ENCODE measurements at regions not wholly inside any gene's neighbourhood (a gene's known extent, or its start where the extent isn't known, plus 50 kb on each side); places are given as distances from the start of the nearest gene placed in this dataset.

GRCh38 chr3:193784822-193785221 lies 191.8 kb downstream of the OPA1 start:
- intact Hi-C loops (cut with micrococcal nuclease), result no loop called here
- DNase-seq (ENCODE audit: low read depth, low spot score) (no peak), ATAC-seq (no peak)
- H3K27ac ChIP-seq (ENCODE audit: low read depth, low read length), result no peak overlapping the region
- no peak overlapping the region for H3K9ac ChIP-seq (ENCODE audit: low read length)
- H3K9me2 ChIP-seq (ENCODE audit: insufficient read depth), result no peaks in the 10 kb centered on the region
- peaks cover 28 to 58% of the 10 kb centered on the region in 2 experiments for H3K4me1 ChIP-seq (ENCODE audit: control insufficient read depth in 1 of 2, insufficient read depth in 2 of 2, low read length in 2 of 2)
- RAD21 ChIA-PET (ENCODE audit: low non-redundant PET in 1 of 2, low total read pairs in 2 of 2, uncharacterized antibody in 2 of 2, unreplicated experiment in 2 of 2), result interaction anchor here in 1 of 2 experiments (0.6 kb wide), 1 partner anchor 44 kb away, joined by 3 read pairs; no protein-coding TSS in a partner anchor
- BruUV-seq (replicated peaks), result no TSS peak
- no peak overlapping the region for H3K4me3 ChIP-seq (replicated peaks in 1 of 2; ENCODE audit: low read depth in 1 of 2, low read length in 2 of 2)
- no peaks in the 10 kb centered on the region for H3K79me2 ChIP-seq (ENCODE audit: insufficient read depth, low read length)
- TF ChIP-seq CTCF (IDR thresholded peaks at IDR 0.05 in 2 of 3, conservative IDR thresholded peaks at IDR 0.05 in 1 of 3; ENCODE audit: borderline replicate concordance in 1 of 3, insufficient read depth in 1 of 3, low read depth in 2 of 3, low read length in 2 of 3), result 0 out of 6 replicates have a peak, but pooled peaks of 1 of the 3 experiments have one; percentile 5
- no peak for TF ChIP-seq POLR2A (IDR thresholded peaks at IDR 0.05; ENCODE audit: borderline replicate concordance, extremely low read depth, insufficient read depth, insufficient read length)
- TF ChIP-seq ZBTB33 (IDR thresholded peaks at IDR 0.05; ENCODE audit: extremely low read depth, insufficient replicate concordance, low read length), result no peak
- TF ChIP-seq SP1 (IDR thresholded peaks at IDR 0.05; ENCODE audit: low read depth), result no peak
- no peak for TF ChIP-seq ELF1 (IDR thresholded peaks at IDR 0.05; ENCODE audit: borderline replicate concordance, low read depth)
- TF ChIP-seq ATF3 (IDR thresholded peaks at IDR 0.05), result no peak
- TF ChIP-seq ZFX (IDR thresholded peaks at IDR 0.05), result no peak
- TF ChIP-seq FOSL1 (IDR thresholded peaks at IDR 0.05; ENCODE audit: low read depth), result no peak
- H2AFZ ChIP-seq (ENCODE audit: low read depth, low read length, poor library complexity, severe bottlenecking), result no peak overlapping the region
- peaks cover 10% of the 10 kb centered on the region; the same call in 1 of the 2 replicates for H3K27me3 ChIP-seq (ENCODE audit: insufficient read depth, low read length)
- no peaks in the 10 kb centered on the region for H3K36me3 ChIP-seq (ENCODE audit: control insufficient read depth in 1 of 2, insufficient read depth in 2 of 2, low read length in 2 of 2)
- no peaks in the 10 kb centered on the region for H3K9me3 ChIP-seq (ENCODE audit: control insufficient read depth in 1 of 2, insufficient read depth in 1 of 2, low read depth in 1 of 2, low read length in 2 of 2)
- POLR2A ChIA-PET, result interaction anchor here (1.2 kb wide), 1 partner anchor 539 kb away, joined by 3 read pairs; no protein-coding TSS in a partner anchor
- H3K4me2 ChIP-seq (ENCODE audit: low read length), result no peak overlapping the region
- no peaks in the 10 kb centered on the region for H4K20me1 ChIP-seq (ENCODE audit: insufficient read depth)
- CTCF ChIA-PET, result interaction anchor here (1.0 to 8.7 kb wide), 2 partner anchors 351 to 530 kb away, joined by 3 to 145 read pairs; partner anchors contain the start of gene HES1
